Liver (tissue), 8 donors: ENCODE measurements at regions not wholly inside any gene's neighbourhood (a gene's known extent, or its start where the extent isn't known, plus 50 kb on each side); places are given as distances from the start of the nearest gene placed in this dataset.

Source experiments
- DNase-seq: peaks from one replicate; pipeline ENCODE4 v3.0.0-alpha.2; 2017; ENCODE audit warnings: low spot score
- H3K27ac ChIP-seq, 2 donors: one replicate each; pipeline ENCODE4 v1.7.0; 2013; ENCODE audit warnings: inconsistent platforms in 2 of 2, low read length in 2 of 2, control low read depth in 1 of 2, low read depth in 1 of 2, mild to moderate bottlenecking in 1 of 2
- H3K27me3 ChIP-seq, 4 donors: one replicate each; pipeline versions ENCODE4 v1.6.1 to v1.7.0; 2013; ENCODE audit warnings: low read length in 3 of 4, inconsistent platforms in 1 of 4, mild to moderate bottlenecking in 1 of 4, moderate library complexity in 1 of 4; ENCODE audit not compliant: control insufficient read depth in 4 of 4, insufficient read depth in 4 of 4
- H3K36me3 ChIP-seq, 4 donors: one replicate each; pipeline versions ENCODE4 v1.6.1 to v1.7.0; 2013; ENCODE audit warnings: low read length in 3 of 4, mild to moderate bottlenecking in 3 of 4, low read depth in 1 of 4, moderate library complexity in 1 of 4; ENCODE audit not compliant: control insufficient read depth in 4 of 4, insufficient read depth in 3 of 4
- H3K4me1 ChIP-seq, 4 donors: one replicate each; pipeline versions ENCODE4 v1.6.1 to v1.7.0; 2013; ENCODE audit warnings: low read length in 3 of 4, mild to moderate bottlenecking in 3 of 4, moderate library complexity in 1 of 4; ENCODE audit not compliant: control insufficient read depth in 4 of 4, insufficient read depth in 4 of 4
- H3K4me3 ChIP-seq, 3 donors: one replicate each; pipeline versions ENCODE4 v1.6.1 to v1.7.0; 2013; ENCODE audit warnings: low read length in 3 of 3, control low read depth in 1 of 3, low read depth in 1 of 3, mild to moderate bottlenecking in 1 of 3
- H3K9ac ChIP-seq, 2 donors: one replicate each; pipeline ENCODE4 v1.7.0; 2013; ENCODE audit warnings: low read length in 2 of 2, mild to moderate bottlenecking in 2 of 2, moderate library complexity in 2 of 2, control low read depth in 1 of 2, low read depth in 1 of 2
- H3K9me3 ChIP-seq, 4 donors: one replicate each; pipeline versions ENCODE4 v1.6.1 to v1.7.0; 2013; ENCODE audit warnings: low read length in 3 of 4; ENCODE audit not compliant: control insufficient read depth in 4 of 4
- EGR1 ChIP-seq, 2 donors: IDR thresholded peaks; 2 replicates each; pipeline ENCODE4 v1.6.1; 2016 to 2018; ENCODE audit warnings: antibody characterized with exemption in 2 of 2, low read depth in 2 of 2
- FOXA1 ChIP-seq: IDR thresholded peaks from 2 replicates; pipeline ENCODE4 v1.6.1; 2016; ENCODE audit warnings: antibody characterized with exemption
- GABPA ChIP-seq, 2 donors: IDR thresholded peaks in 1 of 2; conservative IDR thresholded peaks in 1 of 2; 2 replicates each; pipeline ENCODE4 v1.6.1; 2016; ENCODE audit warnings: antibody characterized with exemption in 2 of 2, mild to moderate bottlenecking in 1 of 2, moderate library complexity in 1 of 2
- HNF4A ChIP-seq, 2 donors: conservative IDR thresholded peaks; 2 replicates each; pipeline ENCODE4 v1.6.1; 2016; ENCODE audit warnings: antibody characterized with exemption in 2 of 2, mild to moderate bottlenecking in 2 of 2
- HNF4G ChIP-seq: IDR thresholded peaks from 2 replicates; pipeline ENCODE4 v1.6.1; 2016; ENCODE audit warnings: antibody characterized with exemption
- JUND ChIP-seq, 2 donors: IDR thresholded peaks; 2 replicates each; pipeline ENCODE4 v1.6.1; 2016; ENCODE audit warnings: antibody characterized with exemption in 2 of 2
- NR2F2 ChIP-seq: IDR thresholded peaks from 2 replicates; pipeline ENCODE4 v1.6.1; 2016; ENCODE audit warnings: antibody characterized with exemption
- RAD21 ChIP-seq, 2 donors: IDR thresholded peaks; 2 replicates each; pipeline ENCODE4 v1.6.1; 2016; ENCODE audit warnings: antibody characterized with exemption in 2 of 2, mild to moderate bottlenecking in 2 of 2
- RXRA ChIP-seq, 2 donors: IDR thresholded peaks; 2 replicates each; pipeline ENCODE4 v1.6.1; 2017 to 2018; ENCODE audit warnings: antibody characterized with exemption in 2 of 2, mild to moderate bottlenecking in 1 of 2
- SP1 ChIP-seq: IDR thresholded peaks from 2 replicates; pipeline ENCODE4 v1.6.1; 2018; ENCODE audit warnings: antibody characterized with exemption, mild to moderate bottlenecking
- TAF1 ChIP-seq: conservative IDR thresholded peaks from 2 replicates; pipeline ENCODE4 v1.6.1; 2016; ENCODE audit warnings: antibody characterized with exemption, mild to moderate bottlenecking
- YY1 ChIP-seq: IDR thresholded peaks from 2 replicates; pipeline ENCODE4 v1.6.1; 2016; ENCODE audit warnings: antibody characterized with exemption, mild to moderate bottlenecking
- WGBS: extraction: QIAGEN DNeasy Blood & Tissue Kit; methylation state at CpG from one replicate; pipeline ENCODE4 v1.1.7; 2013; 5-methylcytosine and 5-hydroxymethylcytosine counted together
- TF ChIP-seq, protein P1 (sequence below): IDR thresholded peaks from 2 replicates; pipeline ENCODE4 v1.6.1; 2016; ENCODE audit warnings: antibody characterized with exemption, mild to moderate bottlenecking
- TF ChIP-seq, protein P2 (sequence below): fragments of 150-350 bp; IDR thresholded peaks from 2 replicates; pipeline ENCODE4 v1.5.1; 2017; ENCODE audit warnings: improper control_type of control experiment, low read depth, low read length; ENCODE audit not compliant: missing input control
- TF ChIP-seq, protein P3 (sequence below): IDR thresholded peaks from 2 replicates; pipeline ENCODE4 v1.6.1; 2016; ENCODE audit warnings: antibody characterized with exemption
- TF ChIP-seq, protein P4 (sequence below): IDR thresholded peaks from 2 replicates; pipeline ENCODE4 v1.6.1; 2016; ENCODE audit warnings: antibody characterized with exemption
- TF ChIP-seq, protein P5 (sequence below): IDR thresholded peaks from 2 replicates; pipeline ENCODE4 v1.6.1; 2016; ENCODE audit warnings: antibody characterized with exemption
- donor health status: healthy.
- donor health status: healthy.
- donor health status: healthy.
- donor health status: healthy.
- donor health status: healthy.

DNA sequence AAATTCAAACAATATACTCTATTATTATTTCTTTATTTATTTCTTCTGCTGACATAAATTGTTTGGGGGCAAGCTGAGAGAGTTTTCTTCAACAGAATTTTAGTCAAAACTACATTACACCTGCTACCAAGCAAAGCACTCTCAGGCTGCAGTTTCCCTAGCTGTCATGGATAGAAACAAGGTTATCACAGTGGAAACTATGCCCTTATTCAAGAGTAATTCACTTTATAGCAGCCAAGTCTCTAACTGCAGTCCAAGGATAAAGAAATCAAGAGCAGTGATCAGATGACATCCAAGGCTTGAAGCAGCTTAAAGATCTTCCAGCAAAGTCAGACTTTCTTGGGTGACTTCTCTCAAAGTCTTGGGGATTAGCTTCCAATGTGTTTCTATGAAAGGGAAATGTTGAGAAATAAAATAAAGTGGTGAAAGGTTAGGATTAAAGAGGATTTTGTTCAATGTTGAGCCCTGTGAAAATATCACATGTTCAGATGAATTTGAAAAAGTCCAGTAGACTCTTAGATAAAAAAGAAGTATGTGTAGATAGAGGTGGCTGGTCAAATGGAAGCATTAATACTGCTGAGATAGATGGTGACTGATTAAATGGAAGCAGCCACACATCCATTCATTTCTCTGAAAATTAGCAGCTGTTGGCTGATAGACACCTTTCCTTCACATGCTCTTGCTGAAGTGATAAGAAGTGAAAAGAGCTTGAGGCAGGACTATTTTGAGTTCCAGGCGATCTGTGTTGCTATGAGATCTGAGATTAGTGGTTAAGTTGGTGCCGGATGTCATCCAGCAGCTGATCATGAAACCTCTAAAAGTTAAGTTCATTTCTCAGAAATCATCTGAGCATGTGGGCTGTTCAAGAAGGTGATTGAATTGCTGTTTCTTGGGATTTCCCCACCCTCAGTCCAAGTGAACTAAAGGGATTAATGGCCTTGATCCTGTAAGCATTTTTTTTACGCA lies 257.8 kb upstream of the BTG1 start:
- H3K27ac ChIP-seq = no peak overlapping the region
- H3K9ac ChIP-seq = no peak overlapping the region
- DNase-seq = no peak
- H3K4me3 ChIP-seq = no peak overlapping the region
- WGBS = 88% methylated on average over 3 of the region's 3 CpGs
- no peaks in the 10 kb centered on the region for H3K36me3 ChIP-seq
- H3K4me1 ChIP-seq = peaks cover 0 to 3% (median 0%) of the 10 kb centered on the region in 4 donors
- H3K9me3 ChIP-seq = no peaks in the 10 kb centered on the region
- TF ChIP-seq, protein P1, sequence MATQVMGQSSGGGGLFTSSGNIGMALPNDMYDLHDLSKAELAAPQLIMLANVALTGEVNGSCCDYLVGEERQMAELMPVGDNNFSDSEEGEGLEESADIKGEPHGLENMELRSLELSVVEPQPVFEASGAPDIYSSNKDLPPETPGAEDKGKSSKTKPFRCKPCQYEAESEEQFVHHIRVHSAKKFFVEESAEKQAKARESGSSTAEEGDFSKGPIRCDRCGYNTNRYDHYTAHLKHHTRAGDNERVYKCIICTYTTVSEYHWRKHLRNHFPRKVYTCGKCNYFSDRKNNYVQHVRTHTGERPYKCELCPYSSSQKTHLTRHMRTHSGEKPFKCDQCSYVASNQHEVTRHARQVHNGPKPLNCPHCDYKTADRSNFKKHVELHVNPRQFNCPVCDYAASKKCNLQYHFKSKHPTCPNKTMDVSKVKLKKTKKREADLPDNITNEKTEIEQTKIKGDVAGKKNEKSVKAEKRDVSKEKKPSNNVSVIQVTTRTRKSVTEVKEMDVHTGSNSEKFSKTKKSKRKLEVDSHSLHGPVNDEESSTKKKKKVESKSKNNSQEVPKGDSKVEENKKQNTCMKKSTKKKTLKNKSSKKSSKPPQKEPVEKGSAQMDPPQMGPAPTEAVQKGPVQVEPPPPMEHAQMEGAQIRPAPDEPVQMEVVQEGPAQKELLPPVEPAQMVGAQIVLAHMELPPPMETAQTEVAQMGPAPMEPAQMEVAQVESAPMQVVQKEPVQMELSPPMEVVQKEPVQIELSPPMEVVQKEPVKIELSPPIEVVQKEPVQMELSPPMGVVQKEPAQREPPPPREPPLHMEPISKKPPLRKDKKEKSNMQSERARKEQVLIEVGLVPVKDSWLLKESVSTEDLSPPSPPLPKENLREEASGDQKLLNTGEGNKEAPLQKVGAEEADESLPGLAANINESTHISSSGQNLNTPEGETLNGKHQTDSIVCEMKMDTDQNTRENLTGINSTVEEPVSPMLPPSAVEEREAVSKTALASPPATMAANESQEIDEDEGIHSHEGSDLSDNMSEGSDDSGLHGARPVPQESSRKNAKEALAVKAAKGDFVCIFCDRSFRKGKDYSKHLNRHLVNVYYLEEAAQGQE = no peak
- TF ChIP-seq JUND (IDR thresholded peaks at IDR 0.05) (no peak), TAF1 (no peak), YY1 (no peak), HNF4G (no peak), FOXA1 (no peak), NR2F2 (no peak), RAD21 (IDR thresholded peaks at IDR 0.05) (no peak), SP1 (no peak), HNF4A (conservative IDR thresholded peaks at IDR 0.05) (no peak), GABPA (IDR thresholded peaks at IDR 0.05 in 1 of 2, conservative IDR thresholded peaks at IDR 0.05 in 1 of 2) (no peak), EGR1 (IDR thresholded peaks at IDR 0.05; ENCODE audit: low read depth in 2 of 2) (no peak), RXRA (IDR thresholded peaks at IDR 0.05) (no peak)
- TF ChIP-seq, protein P2, sequence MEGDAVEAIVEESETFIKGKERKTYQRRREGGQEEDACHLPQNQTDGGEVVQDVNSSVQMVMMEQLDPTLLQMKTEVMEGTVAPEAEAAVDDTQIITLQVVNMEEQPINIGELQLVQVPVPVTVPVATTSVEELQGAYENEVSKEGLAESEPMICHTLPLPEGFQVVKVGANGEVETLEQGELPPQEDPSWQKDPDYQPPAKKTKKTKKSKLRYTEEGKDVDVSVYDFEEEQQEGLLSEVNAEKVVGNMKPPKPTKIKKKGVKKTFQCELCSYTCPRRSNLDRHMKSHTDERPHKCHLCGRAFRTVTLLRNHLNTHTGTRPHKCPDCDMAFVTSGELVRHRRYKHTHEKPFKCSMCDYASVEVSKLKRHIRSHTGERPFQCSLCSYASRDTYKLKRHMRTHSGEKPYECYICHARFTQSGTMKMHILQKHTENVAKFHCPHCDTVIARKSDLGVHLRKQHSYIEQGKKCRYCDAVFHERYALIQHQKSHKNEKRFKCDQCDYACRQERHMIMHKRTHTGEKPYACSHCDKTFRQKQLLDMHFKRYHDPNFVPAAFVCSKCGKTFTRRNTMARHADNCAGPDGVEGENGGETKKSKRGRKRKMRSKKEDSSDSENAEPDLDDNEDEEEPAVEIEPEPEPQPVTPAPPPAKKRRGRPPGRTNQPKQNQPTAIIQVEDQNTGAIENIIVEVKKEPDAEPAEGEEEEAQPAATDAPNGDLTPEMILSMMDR = no peak
- TF ChIP-seq, protein P3, sequence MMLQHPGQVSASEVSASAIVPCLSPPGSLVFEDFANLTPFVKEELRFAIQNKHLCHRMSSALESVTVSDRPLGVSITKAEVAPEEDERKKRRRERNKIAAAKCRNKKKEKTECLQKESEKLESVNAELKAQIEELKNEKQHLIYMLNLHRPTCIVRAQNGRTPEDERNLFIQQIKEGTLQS = no peak
- TF ChIP-seq, protein P4, sequence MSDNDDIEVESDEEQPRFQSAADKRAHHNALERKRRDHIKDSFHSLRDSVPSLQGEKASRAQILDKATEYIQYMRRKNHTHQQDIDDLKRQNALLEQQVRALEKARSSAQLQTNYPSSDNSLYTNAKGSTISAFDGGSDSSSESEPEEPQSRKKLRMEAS = no peak
- TF ChIP-seq, protein P5, sequence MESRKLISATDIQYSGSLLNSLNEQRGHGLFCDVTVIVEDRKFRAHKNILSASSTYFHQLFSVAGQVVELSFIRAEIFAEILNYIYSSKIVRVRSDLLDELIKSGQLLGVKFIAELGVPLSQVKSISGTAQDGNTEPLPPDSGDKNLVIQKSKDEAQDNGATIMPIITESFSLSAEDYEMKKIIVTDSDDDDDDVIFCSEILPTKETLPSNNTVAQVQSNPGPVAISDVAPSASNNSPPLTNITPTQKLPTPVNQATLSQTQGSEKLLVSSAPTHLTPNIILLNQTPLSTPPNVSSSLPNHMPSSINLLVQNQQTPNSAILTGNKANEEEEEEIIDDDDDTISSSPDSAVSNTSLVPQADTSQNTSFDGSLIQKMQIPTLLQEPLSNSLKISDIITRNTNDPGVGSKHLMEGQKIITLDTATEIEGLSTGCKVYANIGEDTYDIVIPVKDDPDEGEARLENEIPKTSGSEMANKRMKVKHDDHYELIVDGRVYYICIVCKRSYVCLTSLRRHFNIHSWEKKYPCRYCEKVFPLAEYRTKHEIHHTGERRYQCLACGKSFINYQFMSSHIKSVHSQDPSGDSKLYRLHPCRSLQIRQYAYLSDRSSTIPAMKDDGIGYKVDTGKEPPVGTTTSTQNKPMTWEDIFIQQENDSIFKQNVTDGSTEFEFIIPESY = no peak
- H3K27me3 ChIP-seq = no peaks in the 10 kb centered on the region
